ENCODE measurements at regions not wholly inside any gene's neighbourhood (a gene's known extent, or its start where the extent isn't known, plus 50 kb on each side); places are given as distances from the start of the nearest gene placed in this dataset.
"Not testable (repeated sequence)": the region's sequence is repeated elsewhere in the genome, so short reads cannot be mapped to it uniquely, and the experiment has no call there.

- no peak for DNase-seq (ENCODE audit: low read depth)
Observed at GRCh38 chr22:44650806-44651205, 51.2 kb upstream of the PRR5 start.

- no peak for DNase-seq (ENCODE audit: low read depth)
Observed at GRCh38 chr22:44648821-44649565, 53.0 kb upstream of the PRR5 start.

- no peak for DNase-seq (ENCODE audit: low read depth)
Observed at GRCh38 chr22:44648085-44648820, 53.8 kb upstream of the PRR5 start.

GRCh38 chr22:44647141-44647540 is 54.9 kb upstream of the PRR5 start:
- DNase-seq (ENCODE audit: low read depth): no peak

GRCh38 chr22:44646668-44647067 is 55.3 kb upstream of the PRR5 start:
- no peak for DNase-seq (ENCODE audit: low read depth)

- DNase-seq (ENCODE audit: low read depth): no peak
Observed at GRCh38 chr22:44646141-44646540, 55.9 kb upstream of the PRR5 start.

- no peak for DNase-seq (ENCODE audit: low read depth)
Observed at GRCh38 chr22:44645531-44645930, 56.5 kb upstream of the PRR5 start.

GRCh38 chr22:44645083-44645482 is 56.9 kb upstream of the PRR5 start:
- DNase-seq (ENCODE audit: low read depth): no peak

GRCh38 chr22:44643526-44644101 is 58.4 kb upstream of the PRR5 start:
- not testable (repeated sequence) for DNase-seq (ENCODE audit: low read depth)

- DNase-seq (ENCODE audit: low read depth): no peak
Observed at GRCh38 chr22:44642096-44642644, 59.8 kb upstream of the PRR5 start.

- DNase-seq (ENCODE audit: low read depth): no peak
Observed at GRCh38 chr22:44640618-44641155, 61.3 kb upstream of the PRR5 start.

- no peak for DNase-seq (ENCODE audit: low read depth)
Observed at GRCh38 chr22:44639891-44640617, 62.0 kb upstream of the PRR5 start.

- DNase-seq (ENCODE audit: low read depth): no peak
Observed at GRCh38 chr22:44638971-44639760, 62.8 kb upstream of the PRR5 start.

GRCh38 chr22:44636502-44637206 is 65.3 kb upstream of the PRR5 start:
- DNase-seq (ENCODE audit: low read depth): not testable (repeated sequence)

- DNase-seq (ENCODE audit: low read depth): not testable (repeated sequence)
Observed at GRCh38 chr22:44635567-44635966, 66.4 kb upstream of the PRR5 start.

- no peak for DNase-seq (ENCODE audit: low read depth)
Observed at GRCh38 chr22:44634426-44635321, 67.3 kb upstream of the PRR5 start.

- DNase-seq (ENCODE audit: low read depth): no peak
Observed at GRCh38 chr22:44633647-44634046, 68.4 kb upstream of the PRR5 start.

GRCh38 chr22:44632541-44633396 is 69.2 kb upstream of the PRR5 start:
- no peak for DNase-seq (ENCODE audit: low read depth)
